Fibroblast of peridontal ligament (primary cell): ENCODE measurements at regions not wholly inside any gene's neighbourhood (a gene's known extent, or its start where the extent isn't known, plus 50 kb on each side); places are given as distances from the start of the nearest gene placed in this dataset.
"Not testable (repeated sequence)": the region's sequence is repeated elsewhere in the genome, so short reads cannot be mapped to it uniquely, and the experiment has no call there.

Experiments used
- DNase-seq: peaks from one replicate; pipeline ENCODE4 v3.0.0-alpha.2; 2010; ENCODE audit errors: extremely low read depth

GRCh38 chr4:24001486-24002329 lies 111.9 kb upstream of the PPARGC1A start:
- peak; percentile 7 for DNase-seq

GRCh38 chr4:24000470-24000831 lies 110.6 kb upstream of the PPARGC1A start:
- no peak for DNase-seq

GRCh38 chr4:23999714-24000469 lies 110.0 kb upstream of the PPARGC1A start:
- peak; percentile 7 for DNase-seq

- DNase-seq: no peak
These were observed 103.5 kb upstream of the PPARGC1A start for GRCh38 chr4:23993373-23993772.

GRCh38 chr4:23991444-23991843 lies 101.6 kb upstream of the PPARGC1A start:
- DNase-seq: no peak

- DNase-seq: no peak
These were observed 96.4 kb upstream of the PPARGC1A start for GRCh38 chr4:23986270-23986669.

GRCh38 chr4:23981328-23981727 lies 91.5 kb upstream of the PPARGC1A start:
- DNase-seq: peak; percentile 18

- DNase-seq: no peak
These were observed 89.7 kb upstream of the PPARGC1A start for GRCh38 chr4:23979534-23979933.

- DNase-seq: peak; percentile 18
These were observed 88.2 kb upstream of the PPARGC1A start for GRCh38 chr4:23978002-23978401.

GRCh38 chr4:23976423-23976822 lies 86.6 kb upstream of the PPARGC1A start:
- no peak for DNase-seq

GRCh38 chr4:23973308-23973855 lies 83.5 kb upstream of the PPARGC1A start:
- DNase-seq: no peak

GRCh38 chr4:23972805-23973204 lies 83.0 kb upstream of the PPARGC1A start:
- DNase-seq: no peak

- DNase-seq: no peak
These were observed 82.3 kb upstream of the PPARGC1A start for GRCh38 chr4:23972187-23972586.

GRCh38 chr4:23970201-23970850 lies 80.5 kb upstream of the PPARGC1A start:
- peak; percentile 33 for DNase-seq

GRCh38 chr4:23969635-23970145 lies 79.8 kb upstream of the PPARGC1A start:
- DNase-seq: no peak

- no peak for DNase-seq
These were observed 77.4 kb upstream of the PPARGC1A start for GRCh38 chr4:23967281-23967680.

GRCh38 chr4:23966725-23967124 lies 76.9 kb upstream of the PPARGC1A start:
- no peak for DNase-seq

- DNase-seq: no peak
These were observed 72.6 kb upstream of the PPARGC1A start for GRCh38 chr4:23962462-23962861.

- not testable (repeated sequence) for DNase-seq
These were observed 71.5 kb upstream of the PPARGC1A start for GRCh38 chr4:23961395-23961794.

- DNase-seq: no peak
These were observed 69.7 kb upstream of the PPARGC1A start for GRCh38 chr4:23959396-23960148.

- DNase-seq: no peak
These were observed 68.9 kb upstream of the PPARGC1A start for GRCh38 chr4:23958749-23959148.
